Loucy (cell line): ENCODE measurements at regions not wholly inside any gene's neighbourhood (a gene's known extent, or its start where the extent isn't known, plus 50 kb on each side); places are given as distances from the start of the nearest gene placed in this dataset.

ENCODE experiments used
- EZH2phosphoT487 ChIP-seq: fragments of 200-600 bp; IDR thresholded peaks from 2 replicates; pipeline ENCODE4 v1.6.1; 2018; ENCODE audit warnings: antibody characterized with exemption, mild to moderate bottlenecking, moderate library complexity, borderline replicate concordance
- TF ChIP-seq, protein P1 (sequence below): fragments of 200-600 bp; sonication (generic); conservative IDR thresholded peaks from 2 replicates; pipeline ENCODE4 v1.5.1; 2014; ENCODE audit warnings: mild to moderate bottlenecking, antibody characterized with exemption, low read length

DNA sequence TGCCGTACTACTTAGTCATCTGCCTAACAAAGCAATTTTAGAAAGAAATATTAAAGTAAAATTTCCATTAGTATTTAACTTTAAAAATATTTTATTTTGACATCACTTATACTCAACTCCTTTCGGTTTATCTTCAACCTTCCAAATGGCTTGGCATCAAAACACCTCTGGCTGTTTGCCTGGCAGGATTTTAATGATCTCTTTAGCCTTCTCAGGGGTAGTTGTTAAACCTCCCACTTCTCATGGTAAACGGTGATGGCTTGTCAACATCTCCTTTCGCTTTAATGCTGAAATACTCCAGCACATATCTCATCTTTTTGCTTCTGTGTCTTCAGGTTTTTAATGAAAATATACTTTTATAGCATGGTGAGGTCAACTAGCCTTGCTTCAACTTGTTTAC, 747.1 kb downstream of the CETN3 start:
- TF ChIP-seq, protein P1, sequence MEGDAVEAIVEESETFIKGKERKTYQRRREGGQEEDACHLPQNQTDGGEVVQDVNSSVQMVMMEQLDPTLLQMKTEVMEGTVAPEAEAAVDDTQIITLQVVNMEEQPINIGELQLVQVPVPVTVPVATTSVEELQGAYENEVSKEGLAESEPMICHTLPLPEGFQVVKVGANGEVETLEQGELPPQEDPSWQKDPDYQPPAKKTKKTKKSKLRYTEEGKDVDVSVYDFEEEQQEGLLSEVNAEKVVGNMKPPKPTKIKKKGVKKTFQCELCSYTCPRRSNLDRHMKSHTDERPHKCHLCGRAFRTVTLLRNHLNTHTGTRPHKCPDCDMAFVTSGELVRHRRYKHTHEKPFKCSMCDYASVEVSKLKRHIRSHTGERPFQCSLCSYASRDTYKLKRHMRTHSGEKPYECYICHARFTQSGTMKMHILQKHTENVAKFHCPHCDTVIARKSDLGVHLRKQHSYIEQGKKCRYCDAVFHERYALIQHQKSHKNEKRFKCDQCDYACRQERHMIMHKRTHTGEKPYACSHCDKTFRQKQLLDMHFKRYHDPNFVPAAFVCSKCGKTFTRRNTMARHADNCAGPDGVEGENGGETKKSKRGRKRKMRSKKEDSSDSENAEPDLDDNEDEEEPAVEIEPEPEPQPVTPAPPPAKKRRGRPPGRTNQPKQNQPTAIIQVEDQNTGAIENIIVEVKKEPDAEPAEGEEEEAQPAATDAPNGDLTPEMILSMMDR: no peak
- TF ChIP-seq EZH2phosphoT487: no peak
